GM06990 (cell line): ENCODE measurements at regions not wholly inside any gene's neighbourhood (a gene's known extent, or its start where the extent isn't known, plus 50 kb on each side); places are given as distances from the start of the nearest gene placed in this dataset.

Experiments
- DNase-seq: peaks from one replicate; pipeline ENCODE4 v3.0.0-alpha.2; 2011; ENCODE audit not compliant: insufficient read length; ENCODE audit errors: extremely low read depth
- H3K27me3 ChIP-seq: replicated peaks from 2 replicates; pipeline ENCODE4 v1.6.0; 2011; ENCODE audit warnings: low read length; ENCODE audit not compliant: control insufficient read depth, insufficient read depth
- H3K36me3 ChIP-seq: 2 replicates; pipeline ENCODE4 v1.5.1; 2011; ENCODE audit warnings: low read length; ENCODE audit not compliant: control insufficient read depth, insufficient read depth
- H3K4me3 ChIP-seq: replicated peaks from 2 replicates; pipeline ENCODE4 v1.5.1; 2011; ENCODE audit warnings: low read depth, mild to moderate bottlenecking, control low read depth, low read length
- CTCF ChIP-seq: IDR thresholded peaks from 2 replicates; pipeline ENCODE4 v1.5.1; 2011; ENCODE audit warnings: low read length, control low read depth, mild to moderate bottlenecking, inconsistent platforms; ENCODE audit not compliant: insufficient read depth, poor library complexity, severe bottlenecking

GRCh38 chr9:108727580-108728111 is 128.1 kb downstream of the ACTL7B start:
- Histone ChIP-seq H3K36me3 (no peaks in the 10 kb centered on the region), H3K27me3 (no peaks in the 10 kb centered on the region), H3K4me3 (no peak overlapping the region)
- no peak for DNase-seq
- no peak for TF ChIP-seq CTCF

GRCh38 chr9:108724652-108725051 is 131.1 kb downstream of the ACTL7B start:
- DNase-seq = no peak
- no peak overlapping the region for H3K4me3 ChIP-seq
- TF ChIP-seq CTCF = no peak
- no peaks in the 10 kb centered on the region for H3K27me3 ChIP-seq
- H3K36me3 ChIP-seq = no peaks in the 10 kb centered on the region

DNA sequence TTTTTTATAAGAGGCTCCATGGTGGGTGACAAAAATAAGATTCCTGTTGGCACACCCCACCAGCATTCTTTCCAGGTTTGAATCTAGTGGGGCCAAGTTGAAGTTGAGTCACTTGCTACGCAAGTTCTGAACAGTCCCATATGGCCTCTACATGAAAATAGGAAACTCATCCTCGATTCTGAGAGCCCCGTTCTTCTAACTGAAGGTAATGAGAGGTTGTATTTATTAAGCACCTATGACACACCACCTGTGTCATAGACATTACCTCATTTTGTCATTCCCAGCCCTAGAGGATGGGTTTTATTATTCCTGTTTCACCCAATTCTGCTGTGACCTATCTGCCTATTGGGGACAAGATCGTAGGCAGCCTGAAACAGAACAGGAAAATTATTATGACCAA is 131.7 kb downstream of the ACTL7B start:
- Histone ChIP-seq H3K36me3 (no peaks in the 10 kb centered on the region), H3K27me3 (no peaks in the 10 kb centered on the region), H3K4me3 (no peak overlapping the region)
- no peak for TF ChIP-seq CTCF
- DNase-seq = no peak

- no peak for TF ChIP-seq CTCF
- DNase-seq = no peak
- Histone ChIP-seq H3K36me3 (no peaks in the 10 kb centered on the region), H3K4me3 (no peak overlapping the region), H3K27me3 (no peaks in the 10 kb centered on the region)
Observed at GRCh38 chr9:108722396-108722795, 133.4 kb downstream of the ACTL7B start.

DNA sequence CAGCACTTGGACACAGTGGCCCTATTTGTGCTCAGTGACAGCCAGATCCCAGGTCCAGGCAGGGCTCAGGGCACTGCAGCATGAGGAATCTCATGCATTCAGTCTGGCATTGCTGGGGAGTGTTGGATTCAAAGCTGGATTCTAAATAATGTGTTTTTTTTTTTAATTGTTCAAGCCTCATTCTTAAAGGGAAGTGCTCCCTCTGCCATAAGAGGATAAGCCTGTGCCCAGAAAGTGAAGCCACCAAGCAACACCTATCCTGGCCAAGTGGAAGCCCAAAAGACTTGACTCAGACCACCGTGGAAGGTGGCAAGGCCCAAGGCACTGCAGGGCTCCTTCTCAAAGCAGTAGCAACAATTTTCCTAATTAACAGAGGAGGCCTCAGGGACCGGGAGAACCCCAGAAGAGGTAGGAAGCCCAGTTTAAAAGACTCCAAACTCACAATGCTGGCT is 135.6 kb downstream of the ACTL7B start:
- H3K4me3 ChIP-seq = no peak overlapping the region

More for the DNA sequence above, 135.6 kb downstream of the ACTL7B start:
- Histone ChIP-seq H3K36me3 (no peaks in the 10 kb centered on the region), H3K27me3 (no peaks in the 10 kb centered on the region)
- DNase-seq = no peak
- no peak for TF ChIP-seq CTCF
